DMS114 treated with DMSO at 0.1 percent for 48 hours (cell line): ENCODE measurements at regions not wholly inside any gene's neighbourhood (a gene's known extent, or its start where the extent isn't known, plus 50 kb on each side); places are given as distances from the start of the nearest gene placed in this dataset.
"Not testable (repeated sequence)": the region's sequence is repeated elsewhere in the genome, so short reads cannot be mapped to it uniquely, and the experiment has no call there.

ENCODE experiments used
- DNase-seq: peaks from one replicate; lab custom pipeline; 2025; ENCODE audit not compliant: unreplicated experiment; lab: John Stamatoyannopoulos, UW

GRCh38 chr7:81074406-81074805 is 155.6 kb upstream of the SEMA3C start:
- DNase-seq = no peak

- no peak for DNase-seq
These were observed 155.0 kb upstream of the SEMA3C start for GRCh38 chr7:81073931-81074251.

- no peak for DNase-seq
These were observed 152.1 kb upstream of the SEMA3C start for GRCh38 chr7:81070956-81071355.

- DNase-seq = no peak
These were observed 147.9 kb upstream of the SEMA3C start for GRCh38 chr7:81066797-81067196.

- no peak for DNase-seq
These were observed 145.6 kb upstream of the SEMA3C start for GRCh38 chr7:81064426-81064825.

- DNase-seq = no peak
These were observed 143.9 kb upstream of the SEMA3C start for GRCh38 chr7:81062755-81063154.

GRCh38 chr7:81057469-81057868 is 138.6 kb upstream of the SEMA3C start:
- DNase-seq = not testable (repeated sequence)

- no peak for DNase-seq
These were observed 134.8 kb upstream of the SEMA3C start for GRCh38 chr7:81053623-81054022.

- no peak for DNase-seq
These were observed 133.1 kb upstream of the SEMA3C start for GRCh38 chr7:81051811-81052413.

- DNase-seq = no peak
These were observed 126.7 kb upstream of the SEMA3C start for GRCh38 chr7:81045491-81046030.

- DNase-seq = not testable (repeated sequence)
These were observed 123.8 kb upstream of the SEMA3C start for GRCh38 chr7:81042646-81043045.

GRCh38 chr7:81040496-81040895 is 121.6 kb upstream of the SEMA3C start:
- no peak for DNase-seq

GRCh38 chr7:81036871-81037270 is 118.0 kb upstream of the SEMA3C start:
- no peak for DNase-seq

- peak; percentile 48 for DNase-seq
These were observed 117.2 kb upstream of the SEMA3C start for GRCh38 chr7:81036057-81036456.

- no peak for DNase-seq
These were observed 113.1 kb upstream of the SEMA3C start for GRCh38 chr7:81031996-81032395.

GRCh38 chr7:81031243-81031642 is 112.4 kb upstream of the SEMA3C start:
- DNase-seq = no peak

GRCh38 chr7:81030472-81030871 is 111.6 kb upstream of the SEMA3C start:
- DNase-seq = no peak

GRCh38 chr7:81029511-81029910 is 110.7 kb upstream of the SEMA3C start:
- DNase-seq = no peak

- no peak for DNase-seq
These were observed 106.5 kb upstream of the SEMA3C start for GRCh38 chr7:81025360-81025759.

- DNase-seq = no peak
These were observed 96.1 kb upstream of the SEMA3C start for GRCh38 chr7:81014908-81015307.

- DNase-seq = no peak
These were observed 95.4 kb upstream of the SEMA3C start for GRCh38 chr7:81014266-81014665.

- no peak for DNase-seq
These were observed 94.4 kb upstream of the SEMA3C start for GRCh38 chr7:81013083-81013817.

GRCh38 chr7:81008901-81009300 is 90.0 kb upstream of the SEMA3C start:
- DNase-seq = no peak
